ENCODE measurements at regions not wholly inside any gene's neighbourhood (a gene's known extent, or its start where the extent isn't known, plus 50 kb on each side); places are given as distances from the start of the nearest gene placed in this dataset.

- TF ChIP-seq CTCF (conservative IDR thresholded peaks at IDR 0.05; ENCODE audit: low read depth, low read length) (no peak), EZH2 (IDR thresholded peaks at IDR 0.05; ENCODE audit: low read length, unreplicated experiment) (no peak)
These were observed 271.0 kb downstream of the AACS start for GRCh38 chr12:125336246-125336645.

Data from PC-3 (cell line).